ENCODE measurements at regions not wholly inside any gene's neighbourhood (a gene's known extent, or its start where the extent isn't known, plus 50 kb on each side); places are given as distances from the start of the nearest gene placed in this dataset.

GRCh38 chr13:62964522-62964921 lies 1548.9 kb upstream of the PCDH20 start:
- TF ChIP-seq GATA3 (IDR thresholded peaks at IDR 0.05; ENCODE audit: low read depth, low read length) = no peak
- TF ChIP-seq GATA2 (IDR thresholded peaks at IDR 0.05; ENCODE audit: low read depth, low read length) = no peak
